ENCODE measurements at regions not wholly inside any gene's neighbourhood (a gene's known extent, or its start where the extent isn't known, plus 50 kb on each side); places are given as distances from the start of the nearest gene placed in this dataset.

DNA sequence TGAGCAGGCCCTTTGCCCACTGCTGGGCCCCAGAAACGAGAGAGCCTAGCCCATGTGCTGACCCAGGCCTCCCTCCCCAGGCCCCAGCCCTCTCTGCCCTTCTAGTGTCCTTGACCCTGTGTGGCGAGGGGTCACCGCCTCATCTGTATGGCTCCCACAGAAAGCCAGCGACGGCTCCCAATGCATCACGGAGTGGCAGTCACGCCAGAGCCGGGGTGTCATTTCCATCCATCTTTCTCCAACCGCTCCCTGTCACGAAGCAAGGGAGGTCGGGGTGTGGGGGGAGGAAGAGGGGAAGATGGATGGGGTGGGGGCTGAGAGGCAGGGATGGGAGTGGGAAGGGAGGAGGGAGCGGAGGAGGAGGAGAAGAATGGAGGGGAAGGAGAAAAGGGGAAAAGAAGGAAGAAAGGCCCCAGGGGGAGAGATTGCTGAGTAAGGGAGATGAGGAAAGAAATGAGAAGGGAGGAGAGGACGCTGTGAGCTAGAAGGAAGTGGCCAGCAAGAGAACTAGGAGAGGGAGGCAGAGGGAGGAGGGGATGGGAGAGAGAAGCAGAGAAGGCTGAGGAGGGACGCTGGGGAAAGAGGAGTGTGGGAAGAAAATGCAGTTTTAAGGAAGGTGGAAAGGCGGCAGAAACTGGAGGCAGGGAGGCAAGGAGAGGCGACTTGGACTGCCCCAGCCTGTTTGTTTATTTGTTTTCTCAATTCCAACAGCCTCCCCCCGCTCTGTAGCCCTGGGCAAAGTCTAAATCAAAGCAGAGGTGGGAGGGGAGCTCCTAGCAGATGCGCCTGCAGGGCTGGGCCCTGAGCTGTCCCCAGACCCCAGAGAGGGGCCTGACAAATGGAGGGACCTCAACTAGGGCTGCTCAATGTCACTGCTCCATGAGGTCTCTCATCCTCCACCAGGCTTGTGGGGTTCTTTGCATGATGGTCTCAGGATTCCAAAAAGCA lies 75.5 kb upstream of the LHX5 start:
- H3K4me3 ChIP-seq (ENCODE audit: low read length) = no peak overlapping the region
- no peak for DNase-seq (ENCODE audit: low read depth)
- TF ChIP-seq, protein P1, sequence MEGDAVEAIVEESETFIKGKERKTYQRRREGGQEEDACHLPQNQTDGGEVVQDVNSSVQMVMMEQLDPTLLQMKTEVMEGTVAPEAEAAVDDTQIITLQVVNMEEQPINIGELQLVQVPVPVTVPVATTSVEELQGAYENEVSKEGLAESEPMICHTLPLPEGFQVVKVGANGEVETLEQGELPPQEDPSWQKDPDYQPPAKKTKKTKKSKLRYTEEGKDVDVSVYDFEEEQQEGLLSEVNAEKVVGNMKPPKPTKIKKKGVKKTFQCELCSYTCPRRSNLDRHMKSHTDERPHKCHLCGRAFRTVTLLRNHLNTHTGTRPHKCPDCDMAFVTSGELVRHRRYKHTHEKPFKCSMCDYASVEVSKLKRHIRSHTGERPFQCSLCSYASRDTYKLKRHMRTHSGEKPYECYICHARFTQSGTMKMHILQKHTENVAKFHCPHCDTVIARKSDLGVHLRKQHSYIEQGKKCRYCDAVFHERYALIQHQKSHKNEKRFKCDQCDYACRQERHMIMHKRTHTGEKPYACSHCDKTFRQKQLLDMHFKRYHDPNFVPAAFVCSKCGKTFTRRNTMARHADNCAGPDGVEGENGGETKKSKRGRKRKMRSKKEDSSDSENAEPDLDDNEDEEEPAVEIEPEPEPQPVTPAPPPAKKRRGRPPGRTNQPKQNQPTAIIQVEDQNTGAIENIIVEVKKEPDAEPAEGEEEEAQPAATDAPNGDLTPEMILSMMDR (conservative IDR thresholded peaks at IDR 0.05; ENCODE audit: low read depth, low read length) = no peak

DNA sequence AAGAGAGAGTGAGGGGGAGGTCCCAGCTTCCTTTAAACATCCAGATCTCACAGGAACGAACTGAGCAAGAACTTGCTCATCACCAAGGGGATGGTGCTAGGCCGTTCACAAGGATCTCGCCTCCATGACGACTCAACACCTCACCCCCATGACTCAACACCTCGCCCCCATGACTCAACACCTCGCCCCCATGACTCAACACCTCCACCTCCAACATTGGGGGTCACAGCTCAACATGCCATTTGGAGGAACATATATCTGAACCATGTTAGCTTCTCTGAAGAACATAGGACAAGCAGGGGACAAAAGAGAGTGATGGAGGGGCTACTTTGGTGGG lies 66.0 kb upstream of the LHX5 start:
- TF ChIP-seq, protein P1 (conservative IDR thresholded peaks at IDR 0.05; ENCODE audit: low read depth, low read length) = no peak
- DNase-seq (ENCODE audit: low read depth) = no peak
- no peak overlapping the region for H3K4me3 ChIP-seq (ENCODE audit: low read length)

DNA sequence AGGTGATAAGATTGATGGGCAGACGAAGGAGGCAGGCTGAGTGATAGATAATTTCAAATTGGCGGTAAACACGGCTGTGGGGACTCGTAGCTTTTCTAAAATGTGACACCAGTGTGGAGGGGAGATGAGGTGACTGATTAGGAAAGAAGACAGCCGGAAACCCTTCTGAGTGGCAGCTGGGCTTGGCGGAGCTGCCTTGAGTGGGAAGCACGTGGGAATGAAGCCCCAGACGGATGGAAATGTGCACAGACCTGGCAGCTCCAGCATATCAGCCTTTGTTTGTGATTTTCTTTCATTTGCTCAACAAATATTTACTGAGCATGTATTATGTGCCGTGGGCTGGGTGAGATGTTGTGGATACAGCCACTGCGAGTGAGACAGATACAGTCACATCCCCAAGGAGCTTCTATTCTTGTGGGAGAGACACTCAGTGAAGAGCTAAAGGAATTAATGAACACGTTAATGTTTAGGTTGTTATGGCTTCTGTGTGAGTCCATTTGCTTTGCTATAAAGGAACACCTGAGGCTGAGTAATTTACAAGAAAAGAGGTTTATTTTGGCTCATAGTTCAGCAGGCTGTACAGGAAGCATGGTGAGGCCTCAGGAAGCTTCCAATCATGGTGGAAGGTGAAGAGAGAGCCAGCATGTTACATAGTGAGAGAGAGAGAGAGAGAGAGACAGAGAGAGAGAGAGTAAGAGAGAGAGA lies 65.5 kb upstream of the LHX5 start:
- no peak overlapping the region for H3K4me3 ChIP-seq (ENCODE audit: low read length)
- TF ChIP-seq, protein P1 (conservative IDR thresholded peaks at IDR 0.05; ENCODE audit: low read depth, low read length) = no peak
- DNase-seq (ENCODE audit: low read depth) = no peak

- TF ChIP-seq, protein P1 (conservative IDR thresholded peaks at IDR 0.05; ENCODE audit: low read depth, low read length) = no peak
- no peak for DNase-seq (ENCODE audit: low read depth)
- H3K4me3 ChIP-seq (ENCODE audit: low read length) = no peak overlapping the region
Measured at GRCh38 chr12:113535100-113535499, 63.4 kb upstream of the LHX5 start.

GRCh38 chr12:113534555-113534954 lies 62.9 kb upstream of the LHX5 start:
- TF ChIP-seq, protein P1 (conservative IDR thresholded peaks at IDR 0.05; ENCODE audit: low read depth, low read length) = no peak
- no peak for DNase-seq (ENCODE audit: low read depth)
- no peak overlapping the region for H3K4me3 ChIP-seq (ENCODE audit: low read length)

DNA sequence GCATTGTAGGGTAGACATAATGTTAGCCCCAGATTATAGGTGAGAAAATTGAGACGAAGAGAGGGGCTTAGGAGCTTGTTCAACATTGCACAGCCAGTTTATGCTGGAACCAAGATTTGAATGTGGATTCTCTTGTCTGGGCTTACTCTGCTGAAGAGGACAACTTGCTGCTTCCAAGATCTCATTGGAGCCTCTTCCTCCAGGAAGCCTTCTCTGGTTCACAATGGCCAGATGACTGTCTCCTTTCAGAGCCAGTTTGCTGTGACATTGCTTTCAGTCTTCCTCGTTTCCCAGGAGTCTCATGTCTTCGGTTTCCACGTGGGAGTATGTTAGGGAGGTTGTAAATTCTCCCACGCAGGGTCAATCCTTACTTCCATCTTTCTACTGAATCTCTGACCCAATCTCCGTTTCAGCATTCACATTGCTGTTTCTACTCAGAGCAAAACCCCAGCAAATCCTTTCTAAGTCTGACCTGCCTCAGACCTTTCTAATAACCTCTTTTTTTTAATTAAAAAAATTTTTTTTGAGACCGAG lies 62.2 kb upstream of the LHX5 start:
- TF ChIP-seq, protein P1 (conservative IDR thresholded peaks at IDR 0.05; ENCODE audit: low read depth, low read length) = no peak
- no peak overlapping the region for H3K4me3 ChIP-seq (ENCODE audit: low read length)

More for the DNA sequence above, 62.2 kb upstream of the LHX5 start:
- DNase-seq (ENCODE audit: low read depth) = no peak
